Mammary epithelial cell (primary cell): ENCODE measurements at regions not wholly inside any gene's neighbourhood (a gene's known extent, or its start where the extent isn't known, plus 50 kb on each side); places are given as distances from the start of the nearest gene placed in this dataset.

Experiments used
- EZH2 ChIP-seq: IDR thresholded peaks from 2 replicates; pipeline ENCODE4 v1.6.1; 2012; ENCODE audit warnings: low read length, inconsistent platforms, borderline replicate concordance
- TF ChIP-seq, protein P1 (sequence below), 2 donors: IDR thresholded peaks in 1 of 2; conservative IDR thresholded peaks in 1 of 2; 2 replicates each; pipeline ENCODE4 v1.5.1; 2011 to 2012; ENCODE audit warnings: inconsistent platforms in 2 of 2, low read length in 2 of 2, mild to moderate bottlenecking in 2 of 2, control low read depth in 1 of 2, low read depth in 1 of 2; ENCODE audit not compliant: insufficient read depth in 1 of 2; ENCODE audit errors: extremely low read depth in 1 of 2

DNA sequence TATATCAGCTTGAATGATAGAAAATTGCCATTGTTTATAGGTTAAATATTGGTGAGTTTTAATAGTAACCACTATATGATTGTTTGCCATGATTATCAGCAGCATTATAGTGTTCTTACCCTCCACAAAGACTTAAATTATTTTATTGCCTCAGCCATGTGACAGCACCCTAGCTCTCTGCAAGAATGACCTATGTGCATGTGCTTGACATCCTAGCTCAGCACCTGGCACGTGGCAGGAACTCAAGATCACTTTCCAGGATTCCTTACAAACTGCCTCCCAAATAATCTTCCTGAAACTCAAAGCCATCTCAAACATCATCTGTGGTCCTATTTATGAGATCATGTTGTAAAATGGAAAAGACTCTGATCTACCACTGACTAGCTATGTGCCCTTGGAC lies 68.1 kb upstream of the ANKRD30A start:
- TF ChIP-seq, protein P1, sequence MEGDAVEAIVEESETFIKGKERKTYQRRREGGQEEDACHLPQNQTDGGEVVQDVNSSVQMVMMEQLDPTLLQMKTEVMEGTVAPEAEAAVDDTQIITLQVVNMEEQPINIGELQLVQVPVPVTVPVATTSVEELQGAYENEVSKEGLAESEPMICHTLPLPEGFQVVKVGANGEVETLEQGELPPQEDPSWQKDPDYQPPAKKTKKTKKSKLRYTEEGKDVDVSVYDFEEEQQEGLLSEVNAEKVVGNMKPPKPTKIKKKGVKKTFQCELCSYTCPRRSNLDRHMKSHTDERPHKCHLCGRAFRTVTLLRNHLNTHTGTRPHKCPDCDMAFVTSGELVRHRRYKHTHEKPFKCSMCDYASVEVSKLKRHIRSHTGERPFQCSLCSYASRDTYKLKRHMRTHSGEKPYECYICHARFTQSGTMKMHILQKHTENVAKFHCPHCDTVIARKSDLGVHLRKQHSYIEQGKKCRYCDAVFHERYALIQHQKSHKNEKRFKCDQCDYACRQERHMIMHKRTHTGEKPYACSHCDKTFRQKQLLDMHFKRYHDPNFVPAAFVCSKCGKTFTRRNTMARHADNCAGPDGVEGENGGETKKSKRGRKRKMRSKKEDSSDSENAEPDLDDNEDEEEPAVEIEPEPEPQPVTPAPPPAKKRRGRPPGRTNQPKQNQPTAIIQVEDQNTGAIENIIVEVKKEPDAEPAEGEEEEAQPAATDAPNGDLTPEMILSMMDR (conservative IDR thresholded peaks at IDR 0.05 in 1 of 2, IDR thresholded peaks at IDR 0.05 in 1 of 2; ENCODE audit: extremely low read depth in 1 of 2, insufficient read depth in 1 of 2, low read depth in 1 of 2, low read length in 2 of 2) = no peak
- TF ChIP-seq EZH2 = no peak
